GM12878 (cell line): ENCODE measurements at regions not wholly inside any gene's neighbourhood (a gene's known extent, or its start where the extent isn't known, plus 50 kb on each side); places are given as distances from the start of the nearest gene placed in this dataset.

Source experiments
- ATAC-seq: fragments of 200-7000 bp; cut with Tn5 transposase; 3 replicates; pipeline ENCODE4 v1.9.1; 2020; ENCODE audit warnings: mild to moderate bottlenecking, moderate library complexity
- BruUV-seq: library from RNA; stranded (reverse); fragments of 400-500 nt; replicated peaks from 2 replicates; lab custom pipeline; 2021; lab: Mats Ljungman, UMichigan
- CTCF ChIA-PET: fragments of 300-600 bp; sonication (Branson Sonifier 250); formaldehyde crosslinking; extraction: SDS; loops from one replicate; lab custom pipeline; 2021; ENCODE audit warnings: inconsistent platforms; lab: Yijun Ruan, JAX
- POLR2A ChIA-PET: fragments of 350-600 bp; formaldehyde crosslinking; extraction: SDS; loops from one replicate; lab custom pipeline; 2021; ENCODE audit warnings: inconsistent platforms; lab: Charles Lee
- RAD21 ChIA-PET: fragments of 300-600 bp; sonication (Branson Sonifier 250); formaldehyde crosslinking; loops from one replicate; lab custom pipeline; 2023; ENCODE audit warnings: antibody characterized with exemption; ENCODE audit not compliant: unreplicated experiment; lab: Charles Lee
- SMC1A ChIA-PET: fragments of 300-600 bp; sonication (Branson Sonifier 250); formaldehyde crosslinking; loops from one replicate; lab custom pipeline; 2023; ENCODE audit not compliant: unreplicated experiment, uncharacterized antibody; lab: Charles Lee
- DNase-seq: peaks from one replicate; pipeline ENCODE4 v3.0.0-alpha.2; 2011; ENCODE audit warnings: low read depth, low spot score
- FAIRE-seq: peaks from 3 replicates; lab custom pipeline; 2011; peaks lifted over from hg19 to GRCh38; lab: Jason Lieb, UNC
- H2AFZ ChIP-seq: 2 replicates; pipeline ENCODE4 v1.6.0; 2011; ENCODE audit warnings: low read depth, low read length, control low read depth; ENCODE audit not compliant: control insufficient read depth
- H3K27ac ChIP-seq: 2 replicates; pipeline ENCODE4 v1.5.1; 2011; ENCODE audit warnings: control low read depth; ENCODE audit not compliant: control insufficient read depth, insufficient read depth
- H3K27me3 ChIP-seq, 2 experiments: replicated peaks in 1 of 2; 2 replicates each; pipeline versions ENCODE4 v1.6.0 to v1.6.1; 2011; ENCODE audit warnings: low read length in 1 of 2; ENCODE audit not compliant: control insufficient read depth in 2 of 2, insufficient read depth in 2 of 2
- H3K36me3 ChIP-seq, 2 experiments: 2 replicates each; pipeline ENCODE4 v1.5.1; 2011; ENCODE audit warnings: low read length in 1 of 2; ENCODE audit not compliant: control insufficient read depth in 2 of 2, insufficient read depth in 2 of 2
- H3K4me1 ChIP-seq: 2 replicates; pipeline ENCODE4 v1.6.1; 2011; ENCODE audit warnings: mild to moderate bottlenecking, low read length, moderate library complexity, mixed read lengths; ENCODE audit not compliant: control insufficient read depth, insufficient read depth
- H3K4me2 ChIP-seq: 2 replicates; pipeline ENCODE4 v1.6.0; 2011; ENCODE audit warnings: control low read depth; ENCODE audit not compliant: control insufficient read depth, insufficient read depth
- H3K4me3 ChIP-seq: fragments of 200-600 bp; sonication (generic); 2 replicates; pipeline ENCODE4 v1.5.1; 2016
- H3K79me2 ChIP-seq: 2 replicates; pipeline ENCODE4 v1.6.0; 2011; ENCODE audit warnings: low read length; ENCODE audit not compliant: control insufficient read depth, insufficient read depth
- H3K9ac ChIP-seq: 2 replicates; pipeline ENCODE4 v1.8.0; 2011; ENCODE audit warnings: low read length, control low read depth, mixed read lengths; ENCODE audit not compliant: control insufficient read depth, insufficient read depth
- H3K9me3 ChIP-seq: replicated peaks from 3 replicates; pipeline ENCODE4 v1.5.1; 2011; ENCODE audit warnings: mild to moderate bottlenecking, low read length; ENCODE audit not compliant: control insufficient read depth, insufficient read depth
- H4K20me1 ChIP-seq: 2 replicates; pipeline ENCODE4 v1.6.0; 2011; ENCODE audit not compliant: control insufficient read depth, insufficient read depth
- EGR1 ChIP-seq, 2 experiments: IDR thresholded peaks; 1 replicate in 1 of 2; 2 replicates in 1 of 2; pipeline ENCODE4 v1.6.1; 2011 to 2012; ENCODE audit warnings: low read depth in 2 of 2, low read length in 2 of 2, borderline replicate concordance in 1 of 2, mild to moderate bottlenecking in 1 of 2, moderate library complexity in 1 of 2
- LARP7 ChIP-seq: fragments of 450-650 bp; IDR thresholded peaks from 2 replicates; pipeline ENCODE4 v1.6.1; 2017; ENCODE audit warnings: mild to moderate bottlenecking
- MYC ChIP-seq: IDR thresholded peaks from 2 replicates; pipeline ENCODE4 v1.6.1; 2011; ENCODE audit warnings: mild to moderate bottlenecking, low read length, moderate library complexity, inconsistent platforms; ENCODE audit not compliant: insufficient read depth, insufficient replicate concordance, insufficient read length, severe bottlenecking
- NFYB ChIP-seq: IDR thresholded peaks from 2 replicates; pipeline ENCODE4 v1.6.1; 2011; ENCODE audit warnings: low read depth, mild to moderate bottlenecking, low read length, improper control_type of control experiment, moderate library complexity; ENCODE audit not compliant: insufficient read depth
- RBBP5 ChIP-seq: fragments of 200-600 bp; sonication (generic); conservative IDR thresholded peaks from 2 replicates; pipeline ENCODE4 v1.6.1; 2016
- SIX5 ChIP-seq: IDR thresholded peaks from 2 replicates; pipeline ENCODE4 v1.6.1; 2011; ENCODE audit warnings: mild to moderate bottlenecking, low read depth, low read length, moderate library complexity; ENCODE audit not compliant: severe bottlenecking
- SP1 ChIP-seq: IDR thresholded peaks from one replicate; pipeline ENCODE4 v1.6.1; 2011; ENCODE audit warnings: low read depth, low read length
- WGBS: methylation state at CpG from one replicate; pipeline ENCODE4 v1.1.6; 2016; ENCODE audit warnings: low lambda C conversion rate; ENCODE audit not compliant: insufficient replicate concordance, insufficient coverage; ENCODE audit errors: missing lambda C conversion rate; 5-methylcytosine and 5-hydroxymethylcytosine counted together
- in situ Hi-C: fragments of 300-500 bp; cut with MboI; formaldehyde crosslinking; loops from 9 replicates; pipeline ENCODE4 v1.14.3; 2018; ENCODE audit warnings: mixed read lengths
- intact Hi-C: fragments of 100-400 bp; cut with micrococcal nuclease; formaldehyde crosslinking; loops from one replicate; pipeline ENCODE4 v1.14.2; 2022; ENCODE audit not compliant: unreplicated experiment
- TF ChIP-seq, protein P1 (sequence below): IDR thresholded peaks from 2 replicates; pipeline ENCODE4 v1.6.1; 2011; ENCODE audit warnings: borderline replicate concordance, low read depth, mild to moderate bottlenecking, moderate library complexity, low read length; ENCODE audit not compliant: insufficient read depth, poor library complexity, severe bottlenecking
- TF ChIP-seq, protein P2 (sequence below): fragments of 450-650 bp; formaldehyde crosslinking; IDR thresholded peaks from 2 replicates; pipeline ENCODE4 v1.4.0; 2022; ENCODE audit warnings: mild to moderate bottlenecking, moderate library complexity
- TF ChIP-seq, protein P3 (sequence below): fragments of 450-650 bp; formaldehyde crosslinking; IDR thresholded peaks from 2 replicates; pipeline ENCODE4 v1.4.0; 2020; ENCODE audit warnings: mild to moderate bottlenecking, moderate library complexity

DNA sequence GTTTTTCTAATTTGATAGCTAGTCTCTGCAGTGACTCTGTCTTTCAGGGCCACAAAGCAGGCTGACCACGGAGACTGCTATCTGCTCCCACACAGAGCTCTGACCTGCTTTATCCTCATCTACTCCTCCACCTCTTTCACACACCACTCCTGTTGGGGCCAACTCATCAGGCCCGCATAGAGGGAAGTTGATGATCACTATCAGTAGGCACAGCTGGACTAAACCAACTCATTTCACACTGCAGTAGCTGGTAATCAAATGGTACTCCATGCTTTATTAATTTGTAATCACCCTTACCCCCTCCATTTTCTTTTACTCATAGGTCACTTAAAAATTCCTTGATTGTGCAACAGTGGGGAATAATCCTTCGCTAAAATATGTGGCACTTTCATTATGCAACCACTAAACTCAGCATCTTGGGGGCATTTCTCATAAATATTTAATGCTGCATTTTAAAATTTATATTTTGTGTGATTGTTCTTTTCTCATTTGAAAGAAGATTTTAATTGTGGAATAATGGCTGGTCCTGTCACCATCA lies 249.8 kb upstream of the GCFC2 start:
- WGBS, result 17% methylated on average over 3 of the region's 3 CpGs
- no peaks in the 10 kb centered on the region for H3K27me3 ChIP-seq
- RAD21 ChIA-PET, result no interaction called here
- no peak for DNase-seq
- H3K4me3 ChIP-seq, result no peak overlapping the region
- intact Hi-C loops, result no loop called here
- no peak overlapping the region for H3K27ac ChIP-seq
- H3K79me2 ChIP-seq, result no peaks in the 10 kb centered on the region
- no peaks in the 10 kb centered on the region for H3K4me1 ChIP-seq
- H3K4me2 ChIP-seq, result no peak overlapping the region
- no peak for ATAC-seq
- in situ Hi-C loops, result no loop called here
- SMC1A ChIA-PET, result no interaction called here
- no peak for FAIRE-seq
- H3K9me3 ChIP-seq, result no peaks in the 10 kb centered on the region
- CTCF ChIA-PET, result interaction anchor here (1.1 kb wide), 1 partner anchor 639 kb away, joined by 4 read pairs; no protein-coding TSS in a partner anchor
- no peaks in the 10 kb centered on the region for H3K36me3 ChIP-seq
- H4K20me1 ChIP-seq, result no peaks in the 10 kb centered on the region
- no peak overlapping the region for H2AFZ ChIP-seq
- POLR2A ChIA-PET, result interaction anchor here (0.6 kb wide), 1 partner anchor 87 kb away, joined by 3 read pairs; no protein-coding TSS in a partner anchor
- H3K9ac ChIP-seq, result no peak overlapping the region
- no TSS peak for BruUV-seq
- TF ChIP-seq MYC, result no peak
- TF ChIP-seq, protein P1, sequence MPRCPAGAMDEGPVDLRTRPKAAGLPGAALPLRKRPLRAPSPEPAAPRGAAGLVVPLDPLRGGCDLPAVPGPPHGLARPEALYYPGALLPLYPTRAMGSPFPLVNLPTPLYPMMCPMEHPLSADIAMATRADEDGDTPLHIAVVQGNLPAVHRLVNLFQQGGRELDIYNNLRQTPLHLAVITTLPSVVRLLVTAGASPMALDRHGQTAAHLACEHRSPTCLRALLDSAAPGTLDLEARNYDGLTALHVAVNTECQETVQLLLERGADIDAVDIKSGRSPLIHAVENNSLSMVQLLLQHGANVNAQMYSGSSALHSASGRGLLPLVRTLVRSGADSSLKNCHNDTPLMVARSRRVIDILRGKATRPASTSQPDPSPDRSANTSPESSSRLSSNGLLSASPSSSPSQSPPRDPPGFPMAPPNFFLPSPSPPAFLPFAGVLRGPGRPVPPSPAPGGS, result no peak
- no peak for TF ChIP-seq NFYB
- no peak for TF ChIP-seq LARP7
- TF ChIP-seq RBBP5, result no peak
- TF ChIP-seq, protein P2, sequence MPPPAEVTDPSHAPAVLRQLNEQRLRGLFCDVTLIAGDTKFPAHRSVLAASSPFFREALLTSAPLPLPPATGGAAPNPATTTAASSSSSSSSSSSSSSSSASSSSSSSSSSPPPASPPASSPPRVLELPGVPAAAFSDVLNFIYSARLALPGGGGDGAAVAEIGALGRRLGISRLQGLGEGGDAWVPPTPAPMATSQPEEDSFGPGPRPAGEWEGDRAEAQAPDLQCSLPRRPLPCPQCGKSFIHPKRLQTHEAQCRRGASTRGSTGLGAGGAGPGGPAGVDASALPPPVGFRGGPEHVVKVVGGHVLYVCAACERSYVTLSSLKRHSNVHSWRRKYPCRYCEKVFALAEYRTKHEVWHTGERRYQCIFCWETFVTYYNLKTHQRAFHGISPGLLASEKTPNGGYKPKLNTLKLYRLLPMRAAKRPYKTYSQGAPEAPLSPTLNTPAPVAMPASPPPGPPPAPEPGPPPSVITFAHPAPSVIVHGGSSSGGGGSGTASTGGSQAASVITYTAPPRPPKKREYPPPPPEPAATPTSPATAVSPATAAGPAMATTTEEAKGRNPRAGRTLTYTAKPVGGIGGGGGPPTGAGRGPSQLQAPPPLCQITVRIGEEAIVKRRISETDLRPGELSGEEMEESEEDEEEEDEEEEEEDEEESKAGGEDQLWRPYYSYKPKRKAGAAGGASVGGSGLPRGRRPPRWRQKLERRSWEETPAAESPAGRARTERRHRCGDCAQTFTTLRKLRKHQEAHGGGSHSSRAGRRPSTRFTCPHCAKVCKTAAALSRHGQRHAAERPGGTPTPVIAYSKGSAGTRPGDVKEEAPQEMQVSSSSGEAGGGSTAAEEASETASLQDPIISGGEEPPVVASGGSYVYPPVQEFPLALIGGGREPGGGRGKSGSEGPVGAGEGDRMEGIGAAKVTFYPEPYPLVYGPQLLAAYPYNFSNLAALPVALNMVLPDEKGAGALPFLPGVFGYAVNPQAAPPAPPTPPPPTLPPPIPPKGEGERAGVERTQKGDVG (CRISPR knock-in tag), result no peak
- no peak for TF ChIP-seq SP1
- no peak for TF ChIP-seq EGR1 (IDR thresholded peaks at IDR 0.05; ENCODE audit: borderline replicate concordance in 1 of 2, low read depth in 2 of 2, low read length in 2 of 2)
- TF ChIP-seq, protein P3, sequence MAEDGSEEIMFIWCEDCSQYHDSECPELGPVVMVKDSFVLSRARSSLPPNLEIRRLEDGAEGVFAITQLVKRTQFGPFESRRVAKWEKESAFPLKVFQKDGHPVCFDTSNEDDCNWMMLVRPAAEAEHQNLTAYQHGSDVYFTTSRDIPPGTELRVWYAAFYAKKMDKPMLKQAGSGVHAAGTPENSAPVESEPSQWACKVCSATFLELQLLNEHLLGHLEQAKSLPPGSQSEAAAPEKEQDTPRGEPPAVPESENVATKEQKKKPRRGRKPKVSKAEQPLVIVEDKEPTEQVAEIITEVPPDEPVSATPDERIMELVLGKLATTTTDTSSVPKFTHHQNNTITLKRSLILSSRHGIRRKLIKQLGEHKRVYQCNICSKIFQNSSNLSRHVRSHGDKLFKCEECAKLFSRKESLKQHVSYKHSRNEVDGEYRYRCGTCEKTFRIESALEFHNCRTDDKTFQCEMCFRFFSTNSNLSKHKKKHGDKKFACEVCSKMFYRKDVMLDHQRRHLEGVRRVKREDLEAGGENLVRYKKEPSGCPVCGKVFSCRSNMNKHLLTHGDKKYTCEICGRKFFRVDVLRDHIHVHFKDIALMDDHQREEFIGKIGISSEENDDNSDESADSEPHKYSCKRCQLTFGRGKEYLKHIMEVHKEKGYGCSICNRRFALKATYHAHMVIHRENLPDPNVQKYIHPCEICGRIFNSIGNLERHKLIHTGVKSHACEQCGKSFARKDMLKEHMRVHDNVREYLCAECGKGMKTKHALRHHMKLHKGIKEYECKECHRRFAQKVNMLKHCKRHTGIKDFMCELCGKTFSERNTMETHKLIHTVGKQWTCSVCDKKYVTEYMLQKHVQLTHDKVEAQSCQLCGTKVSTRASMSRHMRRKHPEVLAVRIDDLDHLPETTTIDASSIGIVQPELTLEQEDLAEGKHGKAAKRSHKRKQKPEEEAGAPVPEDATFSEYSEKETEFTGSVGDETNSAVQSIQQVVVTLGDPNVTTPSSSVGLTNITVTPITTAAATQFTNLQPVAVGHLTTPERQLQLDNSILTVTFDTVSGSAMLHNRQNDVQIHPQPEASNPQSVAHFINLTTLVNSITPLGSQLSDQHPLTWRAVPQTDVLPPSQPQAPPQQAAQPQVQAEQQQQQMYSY, result no peak
- TF ChIP-seq SIX5, result no peak
